GM23248 (cell line): ENCODE measurements at regions not wholly inside any gene's neighbourhood (a gene's known extent, or its start where the extent isn't known, plus 50 kb on each side); places are given as distances from the start of the nearest gene placed in this dataset.
A peak's percentile ranks its signal among the peaks of the same experiment; 100 is the strongest.

Source experiments
- DNase-seq: peaks from one replicate; pipeline ENCODE4 v3.0.0-alpha.2; 2015
- H2AFZ ChIP-seq: fragments of 200-600 bp; sonication (generic); 2 replicates; pipeline ENCODE4 v1.6.1; 2016; ENCODE audit warnings: antibody characterized with exemption
- H3F3A ChIP-seq: fragments of 200-600 bp; sonication (generic); 2 replicates; pipeline ENCODE4 v1.6.1; 2016; ENCODE audit warnings: mild to moderate bottlenecking, antibody characterized with exemption, mixed run types; ENCODE audit not compliant: insufficient read depth
- H3K27ac ChIP-seq: fragments of 200-600 bp; sonication (generic); 2 replicates; pipeline ENCODE4 v1.5.1; 2016; ENCODE audit warnings: mild to moderate bottlenecking
- H3K27me3 ChIP-seq: fragments of 200-600 bp; sonication (generic); replicated peaks from 2 replicates; pipeline ENCODE4 v1.6.1; 2016; ENCODE audit warnings: mild to moderate bottlenecking; ENCODE audit not compliant: insufficient read depth
- H3K36me3 ChIP-seq: fragments of 200-600 bp; sonication (generic); 2 replicates; pipeline ENCODE4 v1.6.1; 2016; ENCODE audit warnings: low read depth, mild to moderate bottlenecking
- H3K4me1 ChIP-seq: fragments of 200-600 bp; sonication (generic); 2 replicates; pipeline ENCODE4 v1.6.1; 2016; ENCODE audit warnings: mild to moderate bottlenecking; ENCODE audit not compliant: insufficient read depth
- H3K4me2 ChIP-seq: fragments of 200-600 bp; sonication (generic); one replicate; pipeline ENCODE4 v1.6.1; 2016; ENCODE audit warnings: mild to moderate bottlenecking; ENCODE audit not compliant: unreplicated experiment
- H3K4me3 ChIP-seq: fragments of 200-600 bp; sonication (generic); 2 replicates; pipeline ENCODE4 v1.5.1; 2016; ENCODE audit warnings: mild to moderate bottlenecking
- H3K79me2 ChIP-seq: fragments of 200-600 bp; sonication (generic); 2 replicates; pipeline ENCODE4 v1.6.1; 2016; ENCODE audit warnings: mild to moderate bottlenecking; ENCODE audit not compliant: insufficient read depth
- H3K9ac ChIP-seq: fragments of 200-600 bp; sonication (generic); 2 replicates; pipeline ENCODE4 v1.6.1; 2016; ENCODE audit warnings: mild to moderate bottlenecking
- H3K9me2 ChIP-seq: fragments of 200-600 bp; sonication (generic); 2 replicates; pipeline ENCODE4 v1.6.1; 2016; ENCODE audit warnings: mixed run types, mild to moderate bottlenecking, moderate library complexity; ENCODE audit not compliant: insufficient read depth
- H3K9me3 ChIP-seq: fragments of 200-600 bp; sonication (generic); one replicate; pipeline ENCODE4 v1.6.1; 2017; ENCODE audit warnings: low read depth
- H4K20me1 ChIP-seq: fragments of 200-600 bp; sonication (generic); 2 replicates; pipeline ENCODE4 v1.6.0; 2016; ENCODE audit not compliant: insufficient read depth
- EZH2 ChIP-seq: fragments of 200-600 bp; sonication (generic); IDR thresholded peaks from 2 replicates; pipeline ENCODE4 v1.6.1; 2018; ENCODE audit warnings: antibody characterized with exemption, mild to moderate bottlenecking; ENCODE audit not compliant: insufficient read depth, poor library complexity, severe bottlenecking
- EZH2phosphoT487 ChIP-seq: fragments of 200-600 bp; sonication (generic); IDR thresholded peaks from 2 replicates; pipeline ENCODE4 v1.6.1; 2018; ENCODE audit warnings: antibody characterized with exemption, moderate library complexity, mild to moderate bottlenecking, low read depth; ENCODE audit not compliant: insufficient read depth
- WGBS, 2 experiments: methylation state at CpG; one replicate each; pipeline ENCODE4 v1.1.6; 2015 to 2017; ENCODE audit warnings: low lambda C conversion rate in 2 of 2, low coverage in 1 of 2; ENCODE audit errors: missing lambda C conversion rate in 2 of 2; 5-methylcytosine and 5-hydroxymethylcytosine counted together
- in situ Hi-C: fragments of 300-500 bp; cut with MboI; formaldehyde crosslinking; loops from 2 replicates; pipeline ENCODE4 v1.15.0; 2020

- Histone ChIP-seq H3K9me3 (no peaks in the 10 kb centered on the region), H3K79me2 (no peaks in the 10 kb centered on the region), H3K4me1 (no peaks in the 10 kb centered on the region), H3K9ac (no peak overlapping the region), H3K4me2 (no peak overlapping the region), H3K4me3 (no peak overlapping the region), H3K36me3 (no peaks in the 10 kb centered on the region), H4K20me1 (no peaks in the 10 kb centered on the region), H3K9me2 (no peaks in the 10 kb centered on the region), H2AFZ (no peak overlapping the region), H3K27me3 (peaks cover 6% of the 10 kb centered on the region; the same call in 1 of the 2 replicates), H3K27ac (no peak overlapping the region), H3F3A (no peaks in the 10 kb centered on the region)
- WGBS, 2 experiments: 70 to 79% methylated on average over 2 of the region's 2 CpGs
- DNase-seq: no peak
- in situ Hi-C loops: no loop called here
- TF ChIP-seq EZH2: no peak
- no peak for TF ChIP-seq EZH2phosphoT487
These were observed 194.1 kb upstream of the CCDC68 start for GRCh38 chr18:55153346-55153745.

- 35 to 38% methylated on average over 1 of the region's 1 CpG for WGBS, 2 experiments
- in situ Hi-C loops: no loop called here
- H3K27me3 ChIP-seq: peaks cover 6% of the 10 kb centered on the region; the same call in 1 of the 2 replicates
- H3K27ac ChIP-seq: no peak overlapping the region
- no peak overlapping the region for H3K9ac ChIP-seq
- H3K4me2 ChIP-seq: no peak overlapping the region
- no peaks in the 10 kb centered on the region for H3K9me2 ChIP-seq
- peak; percentile 3 for DNase-seq
- no peak overlapping the region for H2AFZ ChIP-seq
- no peaks in the 10 kb centered on the region for H3K36me3 ChIP-seq
- TF ChIP-seq EZH2 (no peak), EZH2phosphoT487 (no peak)
- H3K4me3 ChIP-seq: no peak overlapping the region
- H3K79me2 ChIP-seq: no peaks in the 10 kb centered on the region
- no peaks in the 10 kb centered on the region for H3K9me3 ChIP-seq
- no peaks in the 10 kb centered on the region for H4K20me1 ChIP-seq
- H3K4me1 ChIP-seq: no peaks in the 10 kb centered on the region
- no peaks in the 10 kb centered on the region for H3F3A ChIP-seq
These were observed 193.5 kb upstream of the CCDC68 start for GRCh38 chr18:55152801-55153200.

DNA sequence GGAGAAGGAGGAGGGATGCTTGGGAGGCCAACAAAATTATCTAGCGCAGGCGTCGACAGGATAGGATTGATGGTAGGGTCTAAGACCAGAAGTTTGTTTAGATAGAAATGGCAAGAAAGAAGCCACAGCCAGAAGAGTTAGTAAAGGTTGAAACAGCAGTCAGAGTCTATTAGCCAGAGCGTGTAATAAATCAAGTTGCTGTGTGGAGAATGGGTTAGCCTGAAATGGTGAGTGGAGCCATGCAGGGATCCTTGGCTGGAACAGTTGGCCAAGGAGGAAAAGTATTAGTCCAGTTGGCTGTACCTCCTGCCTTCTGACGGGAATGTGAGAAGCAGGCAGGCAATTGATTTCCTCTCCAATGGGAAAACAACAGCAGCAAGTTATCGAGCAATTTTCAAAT, 190.7 kb upstream of the CCDC68 start:
- no peaks in the 10 kb centered on the region; the same call in 1 of the 2 replicates for H3K9me2 ChIP-seq
- no peaks in the 10 kb centered on the region for H3K79me2 ChIP-seq
- H4K20me1 ChIP-seq: no peaks in the 10 kb centered on the region
- no peaks in the 10 kb centered on the region for H3F3A ChIP-seq
- no peaks in the 10 kb centered on the region for H3K9me3 ChIP-seq
- TF ChIP-seq EZH2phosphoT487 (no peak), EZH2 (no peak)
- H3K4me1 ChIP-seq: no peaks in the 10 kb centered on the region
- peaks cover 9% of the 10 kb centered on the region; the same call in 1 of the 2 replicates for H3K27me3 ChIP-seq
- H2AFZ ChIP-seq: no peak overlapping the region
- no peaks in the 10 kb centered on the region for H3K36me3 ChIP-seq
- no peak overlapping the region for H3K4me2 ChIP-seq
- DNase-seq: no peak
- no peak overlapping the region for H3K27ac ChIP-seq
- WGBS, 2 experiments: 8 to 17% methylated on average over 6 of the region's 6 CpGs
- no peak overlapping the region for H3K9ac ChIP-seq
- H3K4me3 ChIP-seq: no peak overlapping the region
- in situ Hi-C loops: no loop called here

DNA sequence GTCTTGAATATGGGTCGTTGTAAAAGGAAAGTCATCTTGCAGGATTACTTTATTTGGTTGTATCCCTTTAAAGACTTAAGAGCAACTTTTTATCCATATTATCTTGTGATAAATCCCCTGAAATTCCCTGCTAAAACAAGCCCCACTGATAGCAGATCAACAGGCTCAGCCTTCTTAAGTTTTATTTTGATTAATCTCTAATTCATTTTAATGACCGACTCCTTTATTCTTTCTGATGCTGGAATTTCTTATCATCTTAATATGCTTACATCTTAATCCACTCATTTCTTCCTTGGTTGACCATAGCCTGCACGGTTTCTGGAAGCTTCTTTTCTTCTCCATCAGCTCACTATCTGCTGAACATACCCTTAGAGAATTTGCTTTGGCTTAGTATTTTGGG, 188.5 kb upstream of the CCDC68 start:
- no peaks in the 10 kb centered on the region for H4K20me1 ChIP-seq
- H2AFZ ChIP-seq: no peak overlapping the region
- WGBS, 2 experiments: 32 to 42% methylated on average over 3 of the region's 3 CpGs
- no peaks in the 10 kb centered on the region for H3K4me1 ChIP-seq
- no peak overlapping the region for H3K9ac ChIP-seq
- H3K4me3 ChIP-seq: no peak overlapping the region
- H3K79me2 ChIP-seq: no peaks in the 10 kb centered on the region
- no peaks in the 10 kb centered on the region for H3K9me3 ChIP-seq
- H3K36me3 ChIP-seq: no peaks in the 10 kb centered on the region
- no peaks in the 10 kb centered on the region; the same call in 1 of the 2 replicates for H3K9me2 ChIP-seq
- H3F3A ChIP-seq: no peaks in the 10 kb centered on the region
- in situ Hi-C loops: no loop called here
- no peak overlapping the region for H3K4me2 ChIP-seq
- no peak for DNase-seq
- H3K27me3 ChIP-seq: peaks cover 15% of the 10 kb centered on the region; the same call in 1 of the 2 replicates
- H3K27ac ChIP-seq: no peak overlapping the region
- TF ChIP-seq EZH2 (no peak), EZH2phosphoT487 (no peak)

- Histone ChIP-seq H3K4me1 (no peaks in the 10 kb centered on the region), H4K20me1 (no peaks in the 10 kb centered on the region), H3K27me3 (peaks cover 12% of the 10 kb centered on the region; the same call in 1 of the 2 replicates), H2AFZ (no peak overlapping the region), H3K9ac (no peak overlapping the region), H3K79me2 (no peaks in the 10 kb centered on the region), H3K4me3 (no peak overlapping the region), H3K9me2 (no peaks in the 10 kb centered on the region; the same call in 1 of the 2 replicates), H3K27ac (no peak overlapping the region), H3K4me2 (no peak overlapping the region), H3K36me3 (no peaks in the 10 kb centered on the region), H3F3A (no peaks in the 10 kb centered on the region), H3K9me3 (no peaks in the 10 kb centered on the region)
- 35 to 37% methylated on average over 2 of the region's 2 CpGs for WGBS, 2 experiments
- no peak for DNase-seq
- TF ChIP-seq EZH2 (no peak), EZH2phosphoT487 (no peak)
- in situ Hi-C loops: no loop called here
These were observed 185.1 kb upstream of the CCDC68 start for GRCh38 chr18:55144193-55144930.
